ENCODE measurements at regions not wholly inside any gene's neighbourhood (a gene's known extent, or its start where the extent isn't known, plus 50 kb on each side); places are given as distances from the start of the nearest gene placed in this dataset.

DNA sequence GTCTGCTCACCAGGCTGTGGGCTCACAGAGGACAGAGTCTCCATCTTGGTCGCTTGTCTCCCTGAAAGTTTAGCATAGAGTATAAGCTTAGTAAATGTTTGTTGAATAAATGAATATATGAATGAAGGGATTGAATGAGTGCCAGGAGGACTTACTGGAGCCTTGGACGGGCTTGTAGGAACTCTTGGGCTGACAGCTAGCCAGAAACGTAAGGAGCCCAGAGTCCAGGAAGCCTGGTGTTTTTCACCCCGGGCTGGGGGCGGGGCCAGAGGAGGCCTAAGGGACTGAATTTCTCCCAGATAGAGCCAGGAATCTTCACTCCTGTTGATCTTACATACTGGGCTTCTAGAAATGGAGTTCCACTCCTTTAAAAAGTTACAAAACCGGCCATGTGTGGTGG is 68.5 kb upstream of the SRSF6 start:
- TF ChIP-seq, protein P1, sequence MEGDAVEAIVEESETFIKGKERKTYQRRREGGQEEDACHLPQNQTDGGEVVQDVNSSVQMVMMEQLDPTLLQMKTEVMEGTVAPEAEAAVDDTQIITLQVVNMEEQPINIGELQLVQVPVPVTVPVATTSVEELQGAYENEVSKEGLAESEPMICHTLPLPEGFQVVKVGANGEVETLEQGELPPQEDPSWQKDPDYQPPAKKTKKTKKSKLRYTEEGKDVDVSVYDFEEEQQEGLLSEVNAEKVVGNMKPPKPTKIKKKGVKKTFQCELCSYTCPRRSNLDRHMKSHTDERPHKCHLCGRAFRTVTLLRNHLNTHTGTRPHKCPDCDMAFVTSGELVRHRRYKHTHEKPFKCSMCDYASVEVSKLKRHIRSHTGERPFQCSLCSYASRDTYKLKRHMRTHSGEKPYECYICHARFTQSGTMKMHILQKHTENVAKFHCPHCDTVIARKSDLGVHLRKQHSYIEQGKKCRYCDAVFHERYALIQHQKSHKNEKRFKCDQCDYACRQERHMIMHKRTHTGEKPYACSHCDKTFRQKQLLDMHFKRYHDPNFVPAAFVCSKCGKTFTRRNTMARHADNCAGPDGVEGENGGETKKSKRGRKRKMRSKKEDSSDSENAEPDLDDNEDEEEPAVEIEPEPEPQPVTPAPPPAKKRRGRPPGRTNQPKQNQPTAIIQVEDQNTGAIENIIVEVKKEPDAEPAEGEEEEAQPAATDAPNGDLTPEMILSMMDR (IDR thresholded peaks at IDR 0.05; ENCODE audit: low read depth, low read length), result no peak
- no peak overlapping the region for H3K4me3 ChIP-seq (replicated peaks in 1 of 2; ENCODE audit: low read depth in 2 of 2, low read length in 2 of 2)
- DNase-seq (ENCODE audit: low read depth in 2 of 2), result peak in 1 of 2 donors; percentile 84

DNA sequence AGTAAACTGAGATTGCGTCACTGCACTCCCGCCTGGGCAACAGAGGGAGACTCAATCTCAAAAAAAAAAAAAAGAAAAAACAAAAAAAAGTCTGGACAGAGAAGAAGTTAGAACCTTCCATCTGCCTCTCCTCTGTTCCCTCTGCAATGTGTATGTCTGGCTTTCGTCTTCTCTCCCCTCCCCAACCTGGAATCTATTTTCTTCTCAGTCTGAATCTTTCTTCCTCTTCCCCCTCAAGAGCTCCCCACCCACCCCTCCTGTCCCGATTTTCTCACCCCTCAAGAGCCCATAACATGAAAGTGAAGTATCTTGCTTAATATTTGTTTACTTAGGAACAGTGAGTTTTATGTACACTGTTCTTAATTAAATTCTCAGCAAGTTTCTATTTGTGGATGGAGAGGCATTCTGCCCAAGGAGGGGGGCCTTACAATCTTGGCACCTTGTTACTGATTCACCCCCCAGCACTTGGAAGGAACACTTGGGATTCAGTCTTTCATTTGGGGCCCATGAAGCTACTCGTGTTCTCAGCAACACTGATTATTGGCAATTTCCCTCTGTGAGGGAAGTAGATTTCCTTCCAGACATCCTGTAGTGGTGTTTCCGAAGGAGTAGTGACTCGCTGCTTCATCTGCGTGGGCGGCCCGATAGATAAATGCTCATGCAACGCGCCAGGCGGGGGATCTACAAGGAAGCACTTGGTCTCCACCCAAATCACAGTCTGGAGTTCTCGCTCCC is 69.3 kb upstream of the SRSF6 start:
- H3K4me3 ChIP-seq (replicated peaks in 1 of 2; ENCODE audit: low read depth in 2 of 2, low read length in 2 of 2), result no peak overlapping the region
- peak; percentile 10 to 85 for DNase-seq (ENCODE audit: low read depth in 2 of 2)
- TF ChIP-seq, protein P1 (IDR thresholded peaks at IDR 0.05; ENCODE audit: low read depth, low read length), result no peak

DNA sequence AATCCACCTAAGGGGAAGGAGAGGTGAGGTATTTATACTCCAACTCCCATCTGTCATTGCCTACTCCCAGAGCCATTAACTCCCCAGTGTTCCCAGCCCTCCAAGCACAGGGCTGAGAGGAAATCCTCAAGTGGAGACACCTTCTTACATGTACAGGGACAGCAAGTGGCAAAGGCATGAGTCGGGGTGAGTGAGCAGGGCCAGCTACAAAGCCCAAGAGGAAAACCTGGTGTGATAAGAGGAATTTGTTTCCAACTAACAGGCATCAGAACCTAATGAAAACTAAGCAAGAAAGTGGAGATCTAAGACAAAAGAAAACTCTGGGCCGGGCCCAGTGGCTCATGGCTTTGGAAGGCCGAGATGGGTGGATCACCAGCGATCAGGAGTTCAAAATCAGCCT is 70.0 kb upstream of the SRSF6 start:
- TF ChIP-seq, protein P1 (IDR thresholded peaks at IDR 0.05; ENCODE audit: low read depth, low read length), result no peak
- no peak overlapping the region for H3K4me3 ChIP-seq (replicated peaks in 1 of 2; ENCODE audit: low read depth in 2 of 2, low read length in 2 of 2)
- DNase-seq (ENCODE audit: low read depth in 2 of 2), result no peak

DNA sequence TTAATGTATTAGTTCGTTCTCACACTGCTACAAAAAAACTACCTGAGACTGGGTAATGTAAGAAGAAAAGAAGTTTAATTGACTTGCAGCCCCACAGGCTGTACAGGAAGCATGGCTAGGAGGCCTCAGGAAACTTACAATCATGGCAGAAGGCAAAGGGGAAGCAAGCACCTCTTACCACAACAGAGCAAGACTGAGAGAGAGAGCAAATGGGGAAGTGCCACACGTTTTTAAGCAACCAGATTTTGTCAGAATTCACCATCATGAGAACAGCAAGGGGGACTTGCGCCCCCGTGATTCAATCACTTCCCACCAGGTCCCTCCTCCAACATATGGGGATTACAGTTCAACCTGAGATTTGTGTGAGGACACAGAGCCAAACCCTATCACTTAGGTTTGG is 70.8 kb upstream of the SRSF6 start:
- DNase-seq (ENCODE audit: low read depth in 2 of 2), result no peak
- TF ChIP-seq, protein P1 (IDR thresholded peaks at IDR 0.05; ENCODE audit: low read depth, low read length), result no peak
- no peak overlapping the region for H3K4me3 ChIP-seq (replicated peaks in 1 of 2; ENCODE audit: low read depth in 2 of 2, low read length in 2 of 2)

DNA sequence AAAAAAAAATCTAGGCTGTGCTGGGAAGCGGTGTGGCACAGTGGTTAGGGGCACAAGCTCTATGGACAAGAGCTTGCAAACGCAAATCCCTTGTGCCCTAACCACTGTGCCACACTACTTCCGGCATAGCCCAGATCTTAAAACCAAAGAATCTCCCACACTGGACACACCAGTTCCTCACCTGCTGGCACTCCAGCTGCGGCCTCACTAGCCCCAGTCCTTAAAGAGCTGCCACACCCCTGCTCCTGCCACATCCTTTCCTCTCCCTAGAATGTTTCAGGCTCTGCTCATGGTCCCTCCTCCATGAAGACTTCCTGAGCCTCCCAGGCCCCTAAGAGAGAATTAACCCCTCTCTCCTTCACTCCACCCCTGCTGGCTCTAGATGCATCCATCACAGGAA is 71.8 kb upstream of the SRSF6 start:
- TF ChIP-seq, protein P1 (IDR thresholded peaks at IDR 0.05; ENCODE audit: low read depth, low read length), result no peak
- no peak overlapping the region for H3K4me3 ChIP-seq (replicated peaks in 1 of 2; ENCODE audit: low read depth in 2 of 2, low read length in 2 of 2)
- no peak for DNase-seq (ENCODE audit: low read depth in 2 of 2)

DNA sequence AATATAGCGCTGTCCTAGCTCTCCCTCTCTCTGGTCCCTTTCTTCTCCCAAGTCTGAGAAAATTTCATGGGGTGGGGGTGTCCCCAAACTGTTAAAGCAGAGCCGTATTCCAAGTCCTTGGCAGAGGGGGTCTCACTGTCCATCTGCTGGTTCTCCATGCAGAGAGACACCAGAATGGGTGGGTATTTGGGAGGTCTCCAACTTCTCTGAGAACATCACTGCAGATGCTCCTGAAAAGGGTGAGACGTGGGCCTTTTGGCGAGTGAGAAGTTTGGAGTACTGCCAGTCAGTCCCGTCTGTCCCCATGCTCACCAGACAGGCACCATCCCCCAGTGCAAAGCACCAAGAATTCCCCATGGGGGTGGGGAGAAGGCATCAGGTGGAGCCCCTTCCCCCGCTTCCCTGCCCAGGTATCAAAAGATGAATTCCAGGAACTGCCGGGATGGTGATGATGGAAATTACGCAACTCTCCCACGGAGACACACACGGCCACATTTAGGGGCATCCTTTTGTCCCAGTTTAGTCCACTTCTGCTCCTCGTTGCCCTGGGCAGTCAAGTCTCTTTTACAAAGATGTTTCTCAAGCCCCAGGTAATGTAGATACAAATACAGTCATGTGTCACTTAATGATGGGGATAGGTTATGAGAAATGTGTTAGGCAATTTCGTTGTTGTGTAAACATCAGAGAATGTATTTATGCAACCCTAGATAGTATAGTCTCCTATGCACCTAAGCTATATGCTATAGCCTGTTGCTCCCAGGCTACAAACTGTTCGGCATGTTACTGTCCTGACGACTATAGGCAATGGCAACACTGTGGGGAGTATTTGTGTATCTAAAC is 73.4 kb upstream of the SRSF6 start:
- no peak for DNase-seq (ENCODE audit: low read depth in 2 of 2)
- H3K4me3 ChIP-seq (replicated peaks in 1 of 2; ENCODE audit: low read depth in 2 of 2, low read length in 2 of 2), result no peak overlapping the region
- TF ChIP-seq, protein P1 (IDR thresholded peaks at IDR 0.05; ENCODE audit: low read depth, low read length), result no peak
